Keratinocyte (primary cell): ENCODE measurements at regions not wholly inside any gene's neighbourhood (a gene's known extent, or its start where the extent isn't known, plus 50 kb on each side); places are given as distances from the start of the nearest gene placed in this dataset.

Source experiments
- EZH2 ChIP-seq: IDR thresholded peaks from one replicate; pipeline ENCODE4 v1.6.1; 2012; ENCODE audit warnings: inconsistent platforms, mild to moderate bottlenecking, low read length, moderate library complexity
- TF ChIP-seq, protein P1 (sequence below), 3 experiments: IDR thresholded peaks in 1 of 3; conservative IDR thresholded peaks in 1 of 3; optimal IDR thresholded peaks in 1 of 3; 2 replicates in 2 of 3; 3 replicates in 1 of 3; pipeline versions ENCODE3 to v1.5.1; 2011; ENCODE audit warnings: low read length in 3 of 3, mild to moderate bottlenecking in 3 of 3, moderate library complexity in 2 of 3, control low read depth in 1 of 3, inconsistent platforms in 1 of 3; ENCODE audit not compliant: insufficient read depth in 2 of 3; ENCODE audit errors: extremely low read depth in 1 of 3

DNA sequence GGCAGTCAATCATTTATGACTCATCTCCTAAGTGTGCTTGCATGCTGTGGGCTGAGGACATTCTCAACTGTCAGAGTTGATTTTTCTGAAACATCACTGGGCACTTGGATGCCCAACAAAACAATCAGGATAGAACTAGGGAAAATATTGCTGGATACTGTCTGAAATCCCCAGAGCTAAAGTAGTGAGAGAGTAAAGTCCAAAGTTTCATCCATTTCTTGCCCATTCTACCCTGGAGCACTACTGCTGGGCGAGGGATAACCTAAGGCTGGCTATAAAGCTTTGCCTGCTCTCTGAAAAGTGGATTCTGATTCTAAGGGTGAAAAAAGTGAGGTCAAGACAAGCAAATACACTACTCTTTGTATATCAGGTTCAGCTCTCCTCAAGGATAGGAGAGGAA, 279.6 kb upstream of the EDA2R start:
- TF ChIP-seq, protein P1, sequence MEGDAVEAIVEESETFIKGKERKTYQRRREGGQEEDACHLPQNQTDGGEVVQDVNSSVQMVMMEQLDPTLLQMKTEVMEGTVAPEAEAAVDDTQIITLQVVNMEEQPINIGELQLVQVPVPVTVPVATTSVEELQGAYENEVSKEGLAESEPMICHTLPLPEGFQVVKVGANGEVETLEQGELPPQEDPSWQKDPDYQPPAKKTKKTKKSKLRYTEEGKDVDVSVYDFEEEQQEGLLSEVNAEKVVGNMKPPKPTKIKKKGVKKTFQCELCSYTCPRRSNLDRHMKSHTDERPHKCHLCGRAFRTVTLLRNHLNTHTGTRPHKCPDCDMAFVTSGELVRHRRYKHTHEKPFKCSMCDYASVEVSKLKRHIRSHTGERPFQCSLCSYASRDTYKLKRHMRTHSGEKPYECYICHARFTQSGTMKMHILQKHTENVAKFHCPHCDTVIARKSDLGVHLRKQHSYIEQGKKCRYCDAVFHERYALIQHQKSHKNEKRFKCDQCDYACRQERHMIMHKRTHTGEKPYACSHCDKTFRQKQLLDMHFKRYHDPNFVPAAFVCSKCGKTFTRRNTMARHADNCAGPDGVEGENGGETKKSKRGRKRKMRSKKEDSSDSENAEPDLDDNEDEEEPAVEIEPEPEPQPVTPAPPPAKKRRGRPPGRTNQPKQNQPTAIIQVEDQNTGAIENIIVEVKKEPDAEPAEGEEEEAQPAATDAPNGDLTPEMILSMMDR (optimal IDR thresholded peaks at IDR 0.05 in 1 of 3, IDR thresholded peaks at IDR 0.05 in 1 of 3, conservative IDR thresholded peaks at IDR 0.05 in 1 of 3; ENCODE audit: extremely low read depth in 1 of 3, insufficient read depth in 2 of 3, low read length in 3 of 3) = no peak
- TF ChIP-seq EZH2 = no peak
